K562 (cell line): ENCODE measurements at regions not wholly inside any gene's neighbourhood (a gene's known extent, or its start where the extent isn't known, plus 50 kb on each side); places are given as distances from the start of the nearest gene placed in this dataset.

Source experiments
- ATAC-seq: fragments of 200-7000 bp; cut with Tn5 transposase; 3 replicates; pipeline ENCODE4 v1.9.1; 2020; ENCODE audit warnings: moderate library complexity
- BruUV-seq: library from RNA; stranded (reverse); fragments of 400-500 nt; replicated peaks from 2 replicates; lab custom pipeline; 2021; lab: Mats Ljungman, UMichigan
- CTCF ChIA-PET: fragments of 300-600 bp; formaldehyde crosslinking; extraction: SDS; loops from one replicate; lab custom pipeline; 2021; ENCODE audit warnings: low intra/inter-chr PET ratio; lab: Yijun Ruan, JAX
- POLR2A ChIA-PET: fragments of 300-600, 350-650 bp; sonication (Branson Sonifier 250); formaldehyde crosslinking; extraction: SDS; loops from one replicate; lab custom pipeline; 2021; ENCODE audit warnings: antibody characterized with exemption, inconsistent platforms; lab: Yijun Ruan, JAX
- DNase-seq, 4 experiments: peaks; one replicate each; pipeline versions ENCODE4 v3.0.0 to v3.0.0-alpha.2; 2011 to 2018; ENCODE audit warnings: low spot score in 3 of 4, mixed read lengths in 3 of 4; ENCODE audit errors: extremely low read depth in 1 of 4
- FAIRE-seq: peaks from 2 replicates; lab custom pipeline; 2011; peaks lifted over from hg19 to GRCh38; lab: Jason Lieb, UNC
- H2AFZ ChIP-seq: 2 replicates; pipeline ENCODE4 v1.6.0; 2011; ENCODE audit warnings: low read depth, low read length, control low read depth, inconsistent platforms
- H3K27ac ChIP-seq: fragments of 200-600 bp; 3 replicates; pipeline ENCODE4 v1.8.0; 2011; ENCODE audit warnings: low read depth, mild to moderate bottlenecking, control low read depth, inconsistent platforms, low read length, moderate library complexity, mixed read lengths; ENCODE audit errors: extremely low read depth
- H3K27me3 ChIP-seq, 2 experiments: fragments of 300-600 bp in 1 of 2; 2 replicates in 1 of 2; 3 replicates in 1 of 2; pipeline versions ENCODE4 v1.6.0 to v1.8.0; 2011; ENCODE audit warnings: inconsistent platforms in 2 of 2, low read length in 2 of 2, mild to moderate bottlenecking in 1 of 2, mixed read lengths in 1 of 2, moderate library complexity in 1 of 2; ENCODE audit not compliant: control insufficient read depth in 2 of 2, insufficient read depth in 2 of 2
- H3K36me3 ChIP-seq: fragments of 300-600 bp; 3 replicates; pipeline ENCODE4 v1.8.0; 2011; ENCODE audit warnings: mild to moderate bottlenecking, low read length, inconsistent platforms; ENCODE audit not compliant: control insufficient read depth, insufficient read depth
- H3K4me1 ChIP-seq, 2 experiments: fragments of 200-600 bp in 1 of 2; replicated peaks in 1 of 2; 2 replicates in 1 of 2; 3 replicates in 1 of 2; pipeline versions ENCODE4 v1.5.1 to v1.8.0; 2011; ENCODE audit warnings: inconsistent platforms in 2 of 2, low read length in 2 of 2, mild to moderate bottlenecking in 1 of 2, mixed read lengths in 1 of 2, moderate library complexity in 1 of 2; ENCODE audit not compliant: control insufficient read depth in 2 of 2, insufficient read depth in 2 of 2
- H3K4me2 ChIP-seq: 2 replicates; pipeline ENCODE4 v1.6.1; 2011; ENCODE audit warnings: low read length, control low read depth, inconsistent platforms, mixed read lengths; ENCODE audit not compliant: insufficient read depth
- H3K4me3 ChIP-seq: fragments of 200-600 bp; sonication (generic), shearing (Covaris generic); 2 replicates; pipeline ENCODE4 v1.5.1; 2016; ENCODE audit warnings: control low read depth, inconsistent platforms
- H3K79me2 ChIP-seq: fragments of 200-600 bp; 3 replicates; pipeline ENCODE4 v1.8.0; 2011; ENCODE audit warnings: low read length, inconsistent platforms; ENCODE audit not compliant: control insufficient read depth, insufficient read depth
- H3K9ac ChIP-seq, 2 experiments: 2 replicates each; pipeline versions ENCODE4 v1.6.0 to v1.6.1; 2011; ENCODE audit warnings: low read depth in 2 of 2, low read length in 2 of 2, control low read depth in 1 of 2, inconsistent platforms in 1 of 2, mild to moderate bottlenecking in 1 of 2, mixed read lengths in 1 of 2; ENCODE audit not compliant: insufficient read depth in 1 of 2
- H3K9me1 ChIP-seq: one replicate; pipeline ENCODE4 v1.6.0; 2011; ENCODE audit warnings: inconsistent platforms, mild to moderate bottlenecking, low read length, moderate library complexity; ENCODE audit not compliant: control insufficient read depth, insufficient read depth
- H3K9me3 ChIP-seq: replicated peaks from 2 replicates; pipeline ENCODE4 v1.5.1; 2011; ENCODE audit warnings: low read depth, low read length, inconsistent platforms; ENCODE audit not compliant: control insufficient read depth, insufficient read depth
- H4K20me1 ChIP-seq: replicated peaks from 2 replicates; pipeline ENCODE4 v1.6.1; 2011; ENCODE audit warnings: low read length, inconsistent platforms, mixed read lengths; ENCODE audit not compliant: control insufficient read depth, insufficient read depth
- BHLHE40 ChIP-seq: IDR thresholded peaks from 2 replicates; pipeline ENCODE4 v1.6.1; 2011; ENCODE audit warnings: low read length, improper control_type of control experiment
- CEBPG ChIP-seq, 3 experiments: fragments of 200-800 bp in 1 of 3; sonication (Bioruptor generic) in 1 of 3; sonication (generic) in 1 of 3; formaldehyde crosslinking in 1 of 3; IDR thresholded peaks in 2 of 3; conservative IDR thresholded peaks in 1 of 3; 2 replicates each; pipeline versions ENCODE4 v1.6.1 to v1.8.0; 2016 to 2022; ENCODE audit warnings: missing compliant biosample characterization in 2 of 3, missing genetic modification characterization in 2 of 3, mild to moderate bottlenecking in 1 of 3, missing genetic modification reagents in 1 of 3
- E2F4 ChIP-seq: sonication (generic); formaldehyde crosslinking; IDR thresholded peaks from 2 replicates; pipeline ENCODE4 v1.8.0; 2022; ENCODE audit warnings: mild to moderate bottlenecking, low read depth, missing genetic modification reagents
- NR2C2 ChIP-seq, 2 experiments: fragments of 200-800 bp in 1 of 2; sonication (Bioruptor generic) in 1 of 2; sonication (generic) in 1 of 2; formaldehyde crosslinking in 1 of 2; IDR thresholded peaks; 2 replicates each; pipeline versions ENCODE4 v1.6.1 to v1.8.0; 2016 to 2022; ENCODE audit warnings: mild to moderate bottlenecking in 1 of 2, missing compliant biosample characterization in 1 of 2, missing genetic modification characterization in 1 of 2, missing genetic modification reagents in 1 of 2
- RFX7 ChIP-seq: fragments of 250-450 bp; sonication (Bioruptor Pico); IDR thresholded peaks from 2 replicates; pipeline ENCODE4 v1.5.1; 2021; ENCODE audit warnings: mild to moderate bottlenecking
- RHOXF2B ChIP-seq: fragments of 250-450 bp; sonication (Bioruptor Pico); conservative IDR thresholded peaks from 2 replicates; pipeline ENCODE4 v1.5.1; 2021
- ZNF584 ChIP-seq: fragments of 200-800 bp; sonication (Bioruptor generic); IDR thresholded peaks from 2 replicates; pipeline ENCODE4 v1.6.1; 2016; ENCODE audit warnings: low read depth, mild to moderate bottlenecking, missing genetic modification characterization, missing compliant biosample characterization
- WGBS: fragments of 100-300 bp; shearing (Covaris generic); methylation state at CpG from one replicate; pipeline ENCODE4 v1.1.6; 2016; ENCODE audit warnings: low coverage, mixed read lengths; ENCODE audit not compliant: insufficient coverage; ENCODE audit errors: missing lambda C conversion rate; 5-methylcytosine and 5-hydroxymethylcytosine counted together
- in situ Hi-C: fragments of 300-500 bp; cut with MboI; formaldehyde crosslinking; loops from 4 replicates; pipeline ENCODE4 v1.15.0; 2018; ENCODE audit warnings: inconsistent platforms, mixed read lengths
- intact Hi-C: fragments of 100-400 bp; cut with micrococcal nuclease; formaldehyde crosslinking; loops from 2 replicates; pipeline ENCODE4 v1.14.2; 2022
- TF ChIP-seq, protein P1 (sequence below): fragments of 450-650 bp; IDR thresholded peaks from 2 replicates; pipeline ENCODE4 v1.7.1; 2018; ENCODE audit warnings: mild to moderate bottlenecking, low read depth; ENCODE audit not compliant: partially characterized antibody

DNA sequence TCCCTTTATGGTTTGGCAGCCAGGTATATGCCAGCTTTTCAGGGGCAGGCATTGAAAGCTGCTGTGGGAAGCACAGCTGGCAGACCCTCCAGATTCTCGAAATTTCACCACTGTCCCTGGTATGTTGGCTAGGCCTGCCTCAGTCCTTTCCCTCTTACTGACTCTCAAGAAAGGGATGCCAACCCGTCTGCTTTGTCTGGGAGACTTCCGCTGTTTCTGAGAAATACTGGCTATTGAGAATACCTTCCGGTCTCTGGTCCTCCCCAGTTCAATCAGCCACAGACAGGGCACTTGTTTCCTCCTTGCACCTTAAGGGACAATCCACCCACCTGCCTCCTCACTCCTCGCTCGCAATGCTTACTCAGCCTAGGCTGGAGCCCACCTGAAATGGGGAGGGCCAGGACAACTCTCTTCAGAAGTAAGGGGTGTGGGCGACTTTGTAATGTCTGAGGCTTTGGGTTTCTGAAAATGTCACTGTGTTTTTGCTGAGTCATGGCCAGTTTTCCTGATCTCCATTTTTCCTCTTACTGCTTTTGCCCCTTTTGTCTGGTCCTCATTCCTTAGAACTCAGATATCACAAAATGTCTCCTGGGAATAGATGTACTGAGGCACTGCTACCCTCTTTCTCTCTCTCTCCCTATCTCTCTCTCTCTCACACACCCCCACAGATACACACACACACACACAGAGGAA, 571.1 kb downstream of the TNS1 start (continued):
- TF ChIP-seq, protein P1, sequence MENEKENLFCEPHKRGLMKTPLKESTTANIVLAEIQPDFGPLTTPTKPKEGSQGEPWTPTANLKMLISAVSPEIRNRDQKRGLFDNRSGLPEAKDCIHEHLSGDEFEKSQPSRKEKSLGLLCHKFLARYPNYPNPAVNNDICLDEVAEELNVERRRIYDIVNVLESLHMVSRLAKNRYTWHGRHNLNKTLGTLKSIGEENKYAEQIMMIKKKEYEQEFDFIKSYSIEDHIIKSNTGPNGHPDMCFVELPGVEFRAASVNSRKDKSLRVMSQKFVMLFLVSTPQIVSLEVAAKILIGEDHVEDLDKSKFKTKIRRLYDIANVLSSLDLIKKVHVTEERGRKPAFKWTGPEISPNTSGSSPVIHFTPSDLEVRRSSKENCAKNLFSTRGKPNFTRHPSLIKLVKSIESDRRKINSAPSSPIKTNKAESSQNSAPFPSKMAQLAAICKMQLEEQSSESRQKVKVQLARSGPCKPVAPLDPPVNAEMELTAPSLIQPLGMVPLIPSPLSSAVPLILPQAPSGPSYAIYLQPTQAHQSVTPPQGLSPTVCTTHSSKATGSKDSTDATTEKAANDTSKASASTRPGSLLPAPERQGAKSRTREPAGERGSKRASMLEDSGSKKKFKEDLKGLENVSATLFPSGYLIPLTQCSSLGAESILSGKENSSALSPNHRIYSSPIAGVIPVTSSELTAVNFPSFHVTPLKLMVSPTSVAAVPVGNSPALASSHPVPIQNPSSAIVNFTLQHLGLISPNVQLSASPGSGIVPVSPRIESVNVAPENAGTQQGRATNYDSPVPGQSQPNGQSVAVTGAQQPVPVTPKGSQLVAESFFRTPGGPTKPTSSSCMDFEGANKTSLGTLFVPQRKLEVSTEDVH, result no peak
- TF ChIP-seq RFX7 (CRISPR knock-in tag), result no peak
- no peak for TF ChIP-seq BHLHE40
- TF ChIP-seq E2F4 (CRISPR knock-in tag), result no peak
- no peak for TF ChIP-seq ZNF584

DNA sequence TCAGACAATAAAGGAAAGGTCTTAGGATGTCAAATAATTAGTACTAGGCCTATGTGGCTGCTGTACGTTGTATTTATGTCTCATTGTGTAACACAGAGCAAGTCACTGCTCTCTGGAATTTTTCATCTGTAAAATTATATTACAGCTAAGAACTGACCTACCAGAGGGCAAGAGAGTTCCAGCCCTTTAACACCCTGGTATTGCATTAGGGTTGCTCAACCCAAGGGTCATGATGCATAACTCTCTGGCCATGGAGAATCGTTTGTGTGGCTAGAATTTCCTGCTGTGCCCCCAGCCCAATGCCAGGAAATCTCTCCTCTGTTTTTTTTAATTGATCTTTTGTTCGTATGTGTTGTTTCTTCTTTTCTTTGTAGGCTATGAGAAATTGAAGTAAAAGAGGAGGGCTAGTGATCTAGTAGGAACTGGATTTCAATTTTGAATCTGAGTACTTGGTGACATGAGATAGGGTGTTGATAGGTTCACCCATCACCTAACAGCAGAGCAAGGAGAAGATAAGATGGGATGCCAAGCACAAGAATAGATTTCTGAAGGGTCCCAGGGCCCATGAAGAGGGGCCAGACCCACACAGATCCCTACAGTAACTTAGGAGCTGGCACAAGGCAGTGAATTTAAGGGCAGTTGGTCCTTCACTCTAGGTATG, 571.2 kb upstream of the TNP1 start:
- CTCF ChIA-PET, result no interaction called here
- POLR2A ChIA-PET, result no interaction called here
- no peaks in the 10 kb centered on the region for H3K36me3 ChIP-seq
- no peaks in the 10 kb centered on the region for H3K79me2 ChIP-seq
- no peaks in the 10 kb centered on the region for H3K9me3 ChIP-seq
- peak overlapping the region; percentile 55; the same call in 1 of the 2 replicates for H2AFZ ChIP-seq
- H3K9me1 ChIP-seq, result no peaks in the 10 kb centered on the region
- FAIRE-seq, result no peak
- no TSS peak for BruUV-seq
- H3K9ac ChIP-seq, result no peak overlapping the region
- no peak overlapping the region for H3K27ac ChIP-seq
- H3K27me3 ChIP-seq, result peaks cover 0 to 3% of the 10 kb centered on the region in 2 experiments; a peak in 1 of 5 replicates
- H3K4me2 ChIP-seq, result no peak overlapping the region
- TF ChIP-seq NR2C2 (CRISPR knock-in tag; IDR thresholded peaks at IDR 0.05) (no peak), NR2C2 (tag; IDR thresholded peaks at IDR 0.05) (peak; percentile 42; the same call in 1 of the 2 replicates), CEBPG (CRISPR knock-in tag; IDR thresholded peaks at IDR 0.05) (peak; percentile 40; the same call in 1 of the 2 replicates), CEBPG (tag; conservative IDR thresholded peaks at IDR 0.05 in 1 of 2, IDR thresholded peaks at IDR 0.05 in 1 of 2) (peak; percentile 68 to 83), RHOXF2B (CRISPR knock-in tag) (no peak)
- TF ChIP-seq, all 486 proteins: peak for 2
- Histone ChIP-seq H3K4me3 (no peak overlapping the region), H4K20me1 (no peaks in the 10 kb centered on the region), H3K4me1 (peaks cover 0 to 7% of the 10 kb centered on the region in 2 experiments; a peak in 2 of 5 replicates)
- DNase-seq (no peak), ATAC-seq (no peak)
- WGBS, result 3% methylated on average over 3 of the region's 3 CpGs
- in situ Hi-C loops (no loop called here), intact Hi-C loops (no loop called here)
